H9 (cell line): ENCODE measurements at regions not wholly inside any gene's neighbourhood (a gene's known extent, or its start where the extent isn't known, plus 50 kb on each side); places are given as distances from the start of the nearest gene placed in this dataset.
A peak's percentile ranks its signal among the peaks of the same experiment; 100 is the strongest.

Experiments
- DNase-seq: peaks from one replicate; pipeline ENCODE4 v3.0.0-alpha.2; 2017
- H2AFZ ChIP-seq: one replicate; pipeline ENCODE4 v1.6.1; 2013; ENCODE audit warnings: mild to moderate bottlenecking, low read length, control low read depth, moderate library complexity
- H2AK5ac ChIP-seq: 2 replicates; pipeline ENCODE4 v1.6.1; 2013; ENCODE audit warnings: low read length, control low read depth, mixed read lengths; ENCODE audit not compliant: insufficient read length
- H2BK120ac ChIP-seq: one replicate; pipeline ENCODE4 v1.6.1; 2013; ENCODE audit warnings: low read depth, mild to moderate bottlenecking, low read length, control low read depth, inconsistent platforms; ENCODE audit not compliant: poor library complexity, severe bottlenecking
- H2BK12ac ChIP-seq: 2 replicates; pipeline ENCODE4 v1.6.1; 2013; ENCODE audit warnings: low read length, control low read depth, mixed read lengths, low read depth; ENCODE audit not compliant: insufficient read length
- H2BK15ac ChIP-seq: 2 replicates; pipeline ENCODE4 v1.6.1; 2013; ENCODE audit warnings: low read depth, low read length, control low read depth
- H2BK20ac ChIP-seq: one replicate; pipeline ENCODE4 v1.6.1; 2013; ENCODE audit warnings: low read depth, mild to moderate bottlenecking, low read length, control low read depth, inconsistent platforms; ENCODE audit not compliant: poor library complexity, severe bottlenecking
- H2BK5ac ChIP-seq: 2 replicates; pipeline ENCODE4 v1.6.1; 2013; ENCODE audit warnings: low read length, control low read depth, mixed read lengths; ENCODE audit not compliant: insufficient read length
- H3K14ac ChIP-seq: 2 replicates; pipeline ENCODE4 v1.6.1; 2013; ENCODE audit warnings: low read length, control low read depth; ENCODE audit not compliant: insufficient read depth
- H3K18ac ChIP-seq: 2 replicates; pipeline ENCODE4 v1.6.1; 2013; ENCODE audit warnings: low read depth, mild to moderate bottlenecking, mixed read lengths, low read length, control low read depth; ENCODE audit not compliant: insufficient read length
- H3K23ac ChIP-seq: 2 replicates; pipeline ENCODE4 v1.6.1; 2013; ENCODE audit warnings: low read length, control low read depth, mixed read lengths, low read depth; ENCODE audit not compliant: insufficient read length
- H3K23me2 ChIP-seq: 2 replicates; pipeline ENCODE4 v1.6.1; 2013; ENCODE audit warnings: low read depth, mild to moderate bottlenecking, mixed read lengths, low read length, control low read depth; ENCODE audit not compliant: insufficient read length, poor library complexity, severe bottlenecking
- H3K27ac ChIP-seq: 2 replicates; pipeline ENCODE4 v1.5.1; 2013; ENCODE audit warnings: low read length, control low read depth, mixed read lengths, low read depth; ENCODE audit not compliant: insufficient read length
- H3K27me3 ChIP-seq: 2 replicates; pipeline ENCODE4 v1.6.1; 2013; ENCODE audit warnings: low read length, control low read depth, inconsistent platforms; ENCODE audit not compliant: insufficient read depth
- H3K4ac ChIP-seq: 2 replicates; pipeline ENCODE4 v1.6.1; 2013; ENCODE audit warnings: low read depth, mild to moderate bottlenecking, control low read depth, inconsistent platforms, low read length, moderate library complexity
- H3K4me1 ChIP-seq: 2 replicates; pipeline ENCODE4 v1.6.1; 2013; ENCODE audit warnings: low read length, control low read depth, inconsistent platforms; ENCODE audit not compliant: insufficient read depth
- H3K4me2 ChIP-seq: 2 replicates; pipeline ENCODE4 v1.6.1; 2013; ENCODE audit warnings: low read length, control low read depth, mixed read lengths; ENCODE audit not compliant: insufficient read length, insufficient read depth
- H3K56ac ChIP-seq: 2 replicates; pipeline ENCODE4 v1.6.1; 2013; ENCODE audit warnings: low read depth, mild to moderate bottlenecking, mixed read lengths, low read length, control low read depth; ENCODE audit not compliant: insufficient read length
- H3K79me1 ChIP-seq: 2 replicates; pipeline ENCODE4 v1.6.1; 2013; ENCODE audit warnings: low read depth, mild to moderate bottlenecking, moderate library complexity, low read length, control low read depth, inconsistent platforms; ENCODE audit not compliant: insufficient read depth, poor library complexity, severe bottlenecking
- H3K79me2 ChIP-seq: 2 replicates; pipeline ENCODE4 v1.6.1; 2013; ENCODE audit warnings: low read length, control low read depth, inconsistent platforms; ENCODE audit not compliant: insufficient read depth
- H3K9ac ChIP-seq: 2 replicates; pipeline ENCODE4 v1.6.1; 2013; ENCODE audit warnings: low read length, control low read depth, mixed read lengths; ENCODE audit not compliant: insufficient read length; ENCODE audit errors: extremely low read depth
- H3K9me3 ChIP-seq: one replicate; pipeline ENCODE4 v1.6.1; 2013; ENCODE audit warnings: low read depth, low read length, inconsistent platforms; ENCODE audit not compliant: control insufficient read depth
- H3T11ph ChIP-seq: one replicate; pipeline ENCODE4 v1.6.1; 2013; ENCODE audit warnings: mild to moderate bottlenecking, low read length, control low read depth, inconsistent platforms
- H4K20me1 ChIP-seq: one replicate; pipeline ENCODE4 v1.6.1; 2013; ENCODE audit not compliant: control insufficient read depth, insufficient read length, insufficient read depth
- H4K5ac ChIP-seq: 2 replicates; pipeline ENCODE4 v1.6.1; 2013; ENCODE audit warnings: low read depth, mild to moderate bottlenecking, mixed read lengths, low read length, control low read depth; ENCODE audit not compliant: insufficient read length
- H4K8ac ChIP-seq: replicated peaks from 2 replicates; pipeline ENCODE4 v1.6.1; 2013; ENCODE audit warnings: low read length, control low read depth, mixed read lengths, low read depth; ENCODE audit not compliant: insufficient read length
- H4K91ac ChIP-seq: 2 replicates; pipeline ENCODE4 v1.6.1; 2013; ENCODE audit warnings: low read depth, mild to moderate bottlenecking, moderate library complexity, mixed read lengths, low read length, control low read depth; ENCODE audit not compliant: insufficient read length
- H3K27ac Mint-ChIP-seq, 3 experiments: 2 replicates in 2 of 3; 3 replicates in 1 of 3; pipeline ENCODE4 v1.8.0; 2020 to 2021; ENCODE audit warnings: mixed read lengths in 3 of 3, mild to moderate bottlenecking in 1 of 3, moderate library complexity in 1 of 3
- H3K27me3 Mint-ChIP-seq: 2 replicates; pipeline ENCODE4 v1.8.0; 2021; ENCODE audit warnings: low read depth, mild to moderate bottlenecking, moderate library complexity, mixed read lengths
- H3K36me3 Mint-ChIP-seq, 3 experiments: 2 replicates in 2 of 3; 3 replicates in 1 of 3; pipeline ENCODE4 v1.8.0; 2020 to 2021; ENCODE audit warnings: low read depth in 3 of 3, mixed read lengths in 3 of 3; ENCODE audit not compliant: insufficient read depth in 1 of 3
- H3K4me1 Mint-ChIP-seq, 2 experiments: 2 replicates each; pipeline ENCODE4 v1.8.0; 2020; ENCODE audit warnings: mixed read lengths in 2 of 2
- H3K4me3 Mint-ChIP-seq, 2 experiments: 2 replicates in 1 of 2; 3 replicates in 1 of 2; pipeline ENCODE4 v1.8.0; 2020 to 2021; ENCODE audit warnings: mild to moderate bottlenecking in 2 of 2, mixed read lengths in 2 of 2, moderate library complexity in 1 of 2
- H3K9me3 Mint-ChIP-seq, 2 experiments: 2 replicates in 1 of 2; 3 replicates in 1 of 2; pipeline ENCODE4 v1.8.0; 2020; ENCODE audit warnings: mild to moderate bottlenecking in 2 of 2, mixed read lengths in 2 of 2, moderate library complexity in 1 of 2
- CTCF ChIP-seq: fragments of 200-600 bp; sonication (generic); conservative IDR thresholded peaks from 3 replicates; pipeline ENCODE4 v1.8.0; 2021; ENCODE audit warnings: antibody characterized with exemption, mild to moderate bottlenecking
- WGBS: extraction: QIAGEN DNeasy Blood & Tissue Kit; methylation state at CpG from one replicate; pipeline ENCODE4 v1.1.7; 2013; ENCODE audit warnings: missing lambda C conversion rate, low lambda C conversion rate, mixed read lengths; ENCODE audit not compliant: insufficient read length; ENCODE audit errors: extremely low coverage; 5-methylcytosine and 5-hydroxymethylcytosine counted together

- Histone ChIP-seq H3K9ac (no peak overlapping the region), H2BK15ac (no peak overlapping the region), H4K91ac (no peak overlapping the region), H4K20me1 (no peaks in the 10 kb centered on the region), H3K4ac (no peak overlapping the region), H3K23me2 (no peaks in the 10 kb centered on the region), H2AK5ac (no peak overlapping the region), H3K56ac (no peak overlapping the region), H3K79me1 (no peaks in the 10 kb centered on the region), H4K5ac (no peak overlapping the region), H3K23ac (no peak overlapping the region), H3T11ph (no peak overlapping the region), H3K27ac (no peak overlapping the region), H4K8ac (no peak overlapping the region), H3K18ac (no peak overlapping the region), H3K4me1 (peaks cover 13% of the 10 kb centered on the region; the same call in 1 of the 2 replicates), H2BK120ac (no peak overlapping the region), H3K4me2 (no peak overlapping the region), H3K9me3 (no peaks in the 10 kb centered on the region), H2BK20ac (peak overlapping the region; percentile 1), H3K27me3 (no peaks in the 10 kb centered on the region), H2BK5ac (no peak overlapping the region), H2AFZ (no peak overlapping the region), H3K14ac (no peak overlapping the region), H3K79me2 (no peaks in the 10 kb centered on the region), H2BK12ac (no peak overlapping the region)
- no peak overlapping the region for H3K4me3 Mint-ChIP-seq
- WGBS: no CpG with 5 or more reads among the region's 1 CpG
- TF ChIP-seq CTCF: peak; percentile 44
- no peaks in the 10 kb centered on the region; a peak in 1 of 5 replicates for H3K9me3 Mint-ChIP-seq
- H3K27ac Mint-ChIP-seq: peak overlapping the region in 2 of 3 experiments; percentile 91 to 93; a peak in 4 of 7 replicates
- DNase-seq: no peak
- H3K36me3 Mint-ChIP-seq: peaks cover 0 to 4% (median 0%) of the 10 kb centered on the region in 3 experiments; a peak in 3 of 7 replicates
- H3K27me3 Mint-ChIP-seq: no peaks in the 10 kb centered on the region
- peaks cover 36 to 37% of the 10 kb centered on the region in 2 experiments for H3K4me1 Mint-ChIP-seq
These were observed 178.5 kb upstream of the SLC24A2 start for GRCh38 chr9:19967216-19967887.
